ENCODE measurements at regions not wholly inside any gene's neighbourhood (a gene's known extent, or its start where the extent isn't known, plus 50 kb on each side); places are given as distances from the start of the nearest gene placed in this dataset.

GRCh38 chr4:23068287-23068686 is 375.6 kb downstream of the GBA3 start:
- TF ChIP-seq CTCF (conservative IDR thresholded peaks at IDR 0.05 in 1 of 2, IDR thresholded peaks at IDR 0.05 in 1 of 2; ENCODE audit: low read depth in 1 of 2, low read length in 2 of 2) (no peak), EZH2 (IDR thresholded peaks at IDR 0.05; ENCODE audit: low read length, missing control alignments) (no peak)

Data from fibroblast of lung (primary cell).